ENCODE measurements at regions not wholly inside any gene's neighbourhood (a gene's known extent, or its start where the extent isn't known, plus 50 kb on each side); places are given as distances from the start of the nearest gene placed in this dataset.

GRCh38 chr1:18035145-18035544 is 72.5 kb upstream of the IGSF21 start:
- no peak overlapping the region for H3K4me3 ChIP-seq (ENCODE audit: low read length)
- TF ChIP-seq CTCF (conservative IDR thresholded peaks at IDR 0.05; ENCODE audit: low read length), result no peak
- no peak for DNase-seq (ENCODE audit: low read depth)

GRCh38 chr1:18037651-18038050 is 69.9 kb upstream of the IGSF21 start:
- TF ChIP-seq CTCF (conservative IDR thresholded peaks at IDR 0.05; ENCODE audit: low read length), result no peak
- DNase-seq (ENCODE audit: low read depth), result no peak
- H3K4me3 ChIP-seq (ENCODE audit: low read length), result no peak overlapping the region

- no peak for DNase-seq (ENCODE audit: low read depth)
- no peak for TF ChIP-seq CTCF (conservative IDR thresholded peaks at IDR 0.05; ENCODE audit: low read length)
- no peak overlapping the region for H3K4me3 ChIP-seq (ENCODE audit: low read length)
Measured at GRCh38 chr1:18038051-18038450, 69.5 kb upstream of the IGSF21 start.

- no peak overlapping the region for H3K4me3 ChIP-seq (ENCODE audit: low read length)
- DNase-seq (ENCODE audit: low read depth), result no peak
- no peak for TF ChIP-seq CTCF (conservative IDR thresholded peaks at IDR 0.05; ENCODE audit: low read length)
Measured at GRCh38 chr1:18039102-18039501, 68.5 kb upstream of the IGSF21 start.

GRCh38 chr1:18041102-18041501 is 66.5 kb upstream of the IGSF21 start:
- DNase-seq (ENCODE audit: low read depth), result no peak
- TF ChIP-seq CTCF (conservative IDR thresholded peaks at IDR 0.05; ENCODE audit: low read length), result no peak
- no peak overlapping the region for H3K4me3 ChIP-seq (ENCODE audit: low read length)

GRCh38 chr1:18041685-18042355 is 65.8 kb upstream of the IGSF21 start:
- no peak for DNase-seq (ENCODE audit: low read depth)

More at GRCh38 chr1:18041685-18042355, 65.8 kb upstream of the IGSF21 start:
- no peak overlapping the region for H3K4me3 ChIP-seq (ENCODE audit: low read length)
- peak; percentile 41 for TF ChIP-seq CTCF (conservative IDR thresholded peaks at IDR 0.05; ENCODE audit: low read length)
